AG04450 (cell line): ENCODE measurements at regions not wholly inside any gene's neighbourhood (a gene's known extent, or its start where the extent isn't known, plus 50 kb on each side); places are given as distances from the start of the nearest gene placed in this dataset.

Experiments
- CTCF ChIA-PET: fragments of 300-600, 350-600 bp; formaldehyde crosslinking; extraction: SDS; loops from one replicate; lab custom pipeline; 2022; ENCODE audit warnings: antibody characterized with exemption, inconsistent platforms; lab: Charles Lee
- POLR2A ChIA-PET: fragments of 350-600 bp; formaldehyde crosslinking; extraction: SDS; loops from one replicate; lab custom pipeline; 2021; ENCODE audit warnings: antibody characterized with exemption, inconsistent platforms; lab: Yijun Ruan, JAX
- DNase-seq: peaks from one replicate; pipeline ENCODE4 v3.0.0-alpha.2; 2011; ENCODE audit warnings: low read depth, low spot score
- H3K27ac ChIP-seq: one replicate; pipeline ENCODE4 v1.5.1; 2012; ENCODE audit warnings: low read depth, low read length, control low read depth
- H3K27me3 ChIP-seq: one replicate; pipeline ENCODE4 v1.6.0; 2012; ENCODE audit warnings: low read length; ENCODE audit not compliant: control insufficient read depth, insufficient read depth
- H3K4me3 ChIP-seq: 2 replicates; pipeline ENCODE4 v1.5.1; 2011; ENCODE audit warnings: mild to moderate bottlenecking, low read depth, low read length, control low read depth
- H3K9me3 ChIP-seq: 2 replicates; pipeline ENCODE4 v1.5.1; 2012; ENCODE audit warnings: low read length; ENCODE audit not compliant: control insufficient read depth, insufficient read depth
- CTCF ChIP-seq: IDR thresholded peaks from 2 replicates; pipeline ENCODE4 v1.5.1; 2011; ENCODE audit warnings: low read depth, low read length, control low read depth, inconsistent platforms

GRCh38 chr3:127420829-127421228 is 133.0 kb upstream of the PRR20G start:
- no peak for DNase-seq
- Histone ChIP-seq H3K27ac (no peak overlapping the region), H3K4me3 (no peak overlapping the region), H3K9me3 (no peaks in the 10 kb centered on the region), H3K27me3 (peaks cover 31% of the 10 kb centered on the region)
- CTCF ChIA-PET: no interaction called here
- no peak for TF ChIP-seq CTCF
- POLR2A ChIA-PET: no interaction called here

GRCh38 chr3:127419641-127420553 is 132.1 kb upstream of the PRR20G start:
- ChIA-PET POLR2A (no interaction called here), CTCF (no interaction called here)
- DNase-seq: no peak
- TF ChIP-seq CTCF: no peak
- Histone ChIP-seq H3K9me3 (no peaks in the 10 kb centered on the region), H3K27ac (no peak overlapping the region), H3K4me3 (no peak overlapping the region), H3K27me3 (peaks cover 27% of the 10 kb centered on the region)

GRCh38 chr3:127419182-127419581 is 131.3 kb upstream of the PRR20G start:
- POLR2A ChIA-PET: no interaction called here
- H3K27me3 ChIP-seq: peaks cover 27% of the 10 kb centered on the region
- no peaks in the 10 kb centered on the region for H3K9me3 ChIP-seq
- no peak for DNase-seq
- H3K4me3 ChIP-seq: no peak overlapping the region
- TF ChIP-seq CTCF: no peak
- CTCF ChIA-PET: no interaction called here
- H3K27ac ChIP-seq: no peak overlapping the region

GRCh38 chr3:127418560-127419147 is 130.8 kb upstream of the PRR20G start:
- CTCF ChIA-PET: no interaction called here
- Histone ChIP-seq H3K9me3 (no peaks in the 10 kb centered on the region), H3K4me3 (no peak overlapping the region), H3K27me3 (peaks cover 27% of the 10 kb centered on the region), H3K27ac (no peak overlapping the region)
- POLR2A ChIA-PET: no interaction called here
- DNase-seq: no peak
- no peak for TF ChIP-seq CTCF
